ENCODE measurements at regions not wholly inside any gene's neighbourhood (a gene's known extent, or its start where the extent isn't known, plus 50 kb on each side); places are given as distances from the start of the nearest gene placed in this dataset.

DNA sequence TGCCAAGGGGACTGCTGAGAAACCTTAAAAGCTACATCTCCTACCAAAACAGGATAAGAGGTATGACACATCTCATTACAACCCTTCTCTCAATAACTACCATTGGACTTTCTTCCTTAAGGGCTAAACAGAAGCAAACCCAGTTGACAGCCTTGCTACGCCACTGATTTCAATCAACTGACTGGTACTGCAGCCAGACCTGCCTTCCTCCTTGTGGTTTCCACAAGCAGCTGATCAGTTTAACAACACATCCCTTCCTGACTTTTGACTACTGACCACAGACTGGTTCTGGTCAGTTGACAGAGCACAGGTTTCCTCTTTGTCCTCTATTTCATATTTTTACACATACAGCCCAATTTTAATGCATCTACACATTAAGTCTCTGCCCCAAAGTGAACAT, 108.8 kb downstream of the ADAMTS1 start:
- Histone ChIP-seq H3K36me3 (ENCODE audit: control insufficient read depth, insufficient read depth, low read length) (no peaks in the 10 kb centered on the region), H3K23ac (ENCODE audit: low read length) (no peak overlapping the region), H3K27me3 (ENCODE audit: insufficient read depth, low read length, poor library complexity) (no peaks in the 10 kb centered on the region), H2BK5ac (ENCODE audit: low read length) (peak overlapping the region; percentile 84), H3K4me1 (ENCODE audit: control insufficient read depth, low read depth, low read length) (peaks cover 27% of the 10 kb centered on the region), H3K4ac (ENCODE audit: low read depth, low read length) (peak overlapping the region; percentile 22), H2AK5ac (ENCODE audit: low read length) (peak overlapping the region; percentile 48), H3K79me2 (ENCODE audit: control insufficient read depth, insufficient read depth, low read length) (no peaks in the 10 kb centered on the region), H3K18ac (ENCODE audit: low read length) (peak overlapping the region; percentile 13), H3K4me2 (ENCODE audit: low read length) (no peak overlapping the region), H3K27ac (ENCODE audit: low read depth, low read length) (no peak overlapping the region), H4K8ac (ENCODE audit: low read depth, low read length) (no peak overlapping the region), H3K9ac (ENCODE audit: low read length) (no peak overlapping the region), H2BK120ac (ENCODE audit: low read depth, low read length) (no peak overlapping the region), H3K4me3 (ENCODE audit: low read length) (no peak overlapping the region), H3K79me1 (ENCODE audit: low read length) (no peaks in the 10 kb centered on the region), H2BK15ac (replicated peaks; ENCODE audit: low read depth) (no peak overlapping the region), H3K56ac (ENCODE audit: low read length) (peak overlapping the region; percentile 50), H4K5ac (ENCODE audit: low read length) (no peak overlapping the region)
- DNase-seq = no peak
- WGBS (ENCODE audit: extremely low coverage, insufficient coverage, low lambda C conversion rate) = no CpG with 5 or more reads among the region's 1 CpG

DNA sequence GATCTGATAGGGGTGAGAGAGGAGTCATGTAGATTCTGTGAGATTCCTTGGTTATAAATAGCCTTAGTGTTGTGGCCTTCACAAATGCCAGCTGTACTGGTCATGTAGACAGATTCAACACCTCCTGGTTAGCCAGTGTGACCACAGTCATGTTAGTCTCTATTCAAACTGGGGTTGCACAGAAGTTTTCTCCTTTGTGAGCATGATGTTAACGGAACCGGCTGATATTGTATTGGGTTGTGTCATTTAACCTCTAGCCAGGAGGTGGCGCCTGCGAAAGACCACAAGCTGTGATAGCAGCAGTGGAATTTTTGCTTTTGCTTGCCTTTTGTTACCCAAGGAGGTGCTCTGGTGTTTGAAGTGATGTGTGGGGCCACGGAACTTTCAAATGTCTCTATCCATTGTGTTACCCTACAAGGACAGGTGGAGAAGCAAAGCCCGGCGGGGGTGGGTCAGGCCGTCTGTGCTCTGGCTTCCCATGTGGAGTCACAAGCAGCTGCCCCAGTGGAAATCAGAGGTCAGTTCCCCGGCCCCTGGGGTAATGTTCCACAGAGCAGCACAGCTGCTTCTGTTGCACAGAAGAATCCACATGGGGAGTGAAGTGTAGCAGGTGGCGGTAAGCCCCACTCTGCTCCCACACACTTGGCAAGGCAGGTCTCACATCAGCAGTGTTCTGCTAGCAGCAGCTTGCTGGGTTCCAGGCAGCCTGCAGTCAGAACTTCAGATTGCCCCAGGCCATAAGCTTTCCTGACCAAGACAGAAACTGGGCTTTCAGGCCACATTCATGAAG, 112.6 kb downstream of the ADAMTS1 start:
- H3K4me3 ChIP-seq (ENCODE audit: low read length) = no peak overlapping the region
- no peak overlapping the region for H2BK15ac ChIP-seq (replicated peaks; ENCODE audit: low read depth)
- H2AK5ac ChIP-seq (ENCODE audit: low read length) = peak overlapping the region; percentile 81
- H3K23ac ChIP-seq (ENCODE audit: low read length) = peak overlapping the region; percentile 83
- peak overlapping the region; percentile 98 for H3K4ac ChIP-seq (ENCODE audit: low read depth, low read length)
- peak overlapping the region; percentile 84 for H3K18ac ChIP-seq (ENCODE audit: low read length)
- H3K4me2 ChIP-seq (ENCODE audit: low read length) = no peak overlapping the region
- H3K79me1 ChIP-seq (ENCODE audit: low read length) = no peaks in the 10 kb centered on the region
- no peak overlapping the region for H4K8ac ChIP-seq (ENCODE audit: low read depth, low read length)
- peak overlapping the region; percentile 90 for H3K27ac ChIP-seq (ENCODE audit: low read depth, low read length)
- no peaks in the 10 kb centered on the region for H3K36me3 ChIP-seq (ENCODE audit: control insufficient read depth, insufficient read depth, low read length)
- H2BK5ac ChIP-seq (ENCODE audit: low read length) = peak overlapping the region; percentile 90
- peak overlapping the region; percentile 86 for H3K56ac ChIP-seq (ENCODE audit: low read length)
- peak overlapping the region; percentile 94 for H2BK120ac ChIP-seq (ENCODE audit: low read depth, low read length)
- H3K9ac ChIP-seq (ENCODE audit: low read length) = peak overlapping the region; percentile 10
- peak; percentile 89 for DNase-seq
- H3K27me3 ChIP-seq (ENCODE audit: insufficient read depth, low read length, poor library complexity) = no peaks in the 10 kb centered on the region
- H3K79me2 ChIP-seq (ENCODE audit: control insufficient read depth, insufficient read depth, low read length) = no peaks in the 10 kb centered on the region
- peak overlapping the region; percentile 30 for H4K5ac ChIP-seq (ENCODE audit: low read length)
- WGBS (ENCODE audit: extremely low coverage, insufficient coverage, low lambda C conversion rate) = no CpG with 5 or more reads among the region's 10 CpGs
- H3K4me1 ChIP-seq (ENCODE audit: control insufficient read depth, low read depth, low read length) = peaks cover 27% of the 10 kb centered on the region

DNA sequence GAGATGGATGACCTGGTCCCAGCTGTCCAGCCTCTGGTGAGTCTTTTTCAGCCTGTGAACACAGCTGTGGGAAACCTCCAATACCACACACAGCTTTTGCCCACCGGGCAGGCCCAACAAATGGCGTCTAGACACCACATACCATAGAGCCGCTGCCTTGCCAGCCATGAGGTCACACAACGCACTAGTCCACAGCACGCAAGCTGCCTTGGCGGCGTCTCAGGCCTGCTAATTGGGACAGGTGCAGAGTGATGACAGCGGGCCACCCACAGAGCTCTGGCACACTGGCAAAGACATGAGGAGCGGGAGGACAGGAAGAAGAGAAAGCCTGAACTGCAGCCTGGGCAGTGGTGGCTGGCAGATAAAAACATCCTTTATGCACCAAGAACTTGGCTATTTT, 125.5 kb downstream of the ADAMTS1 start:
- no CpG with 5 or more reads among the region's 9 CpGs for WGBS (ENCODE audit: extremely low coverage, insufficient coverage, low lambda C conversion rate)
- Histone ChIP-seq H4K5ac (ENCODE audit: low read length) (no peak overlapping the region), H4K8ac (ENCODE audit: low read depth, low read length) (no peak overlapping the region), H2BK120ac (ENCODE audit: low read depth, low read length) (no peak overlapping the region), H3K4me3 (ENCODE audit: low read length) (no peak overlapping the region), H2AK5ac (ENCODE audit: low read length) (no peak overlapping the region), H2BK5ac (ENCODE audit: low read length) (no peak overlapping the region), H3K23ac (ENCODE audit: low read length) (no peak overlapping the region), H3K27me3 (ENCODE audit: insufficient read depth, low read length, poor library complexity) (no peaks in the 10 kb centered on the region), H3K27ac (ENCODE audit: low read depth, low read length) (no peak overlapping the region), H2BK15ac (replicated peaks; ENCODE audit: low read depth) (no peak overlapping the region), H3K18ac (ENCODE audit: low read length) (no peak overlapping the region), H3K79me2 (ENCODE audit: control insufficient read depth, insufficient read depth, low read length) (no peaks in the 10 kb centered on the region), H3K36me3 (ENCODE audit: control insufficient read depth, insufficient read depth, low read length) (no peaks in the 10 kb centered on the region), H3K4me2 (ENCODE audit: low read length) (no peak overlapping the region), H3K4me1 (ENCODE audit: control insufficient read depth, low read depth, low read length) (peaks cover 6% of the 10 kb centered on the region), H3K9ac (ENCODE audit: low read length) (no peak overlapping the region), H3K56ac (ENCODE audit: low read length) (no peak overlapping the region), H3K79me1 (ENCODE audit: low read length) (no peaks in the 10 kb centered on the region), H3K4ac (ENCODE audit: low read depth, low read length) (no peak overlapping the region)
- DNase-seq = no peak

DNA sequence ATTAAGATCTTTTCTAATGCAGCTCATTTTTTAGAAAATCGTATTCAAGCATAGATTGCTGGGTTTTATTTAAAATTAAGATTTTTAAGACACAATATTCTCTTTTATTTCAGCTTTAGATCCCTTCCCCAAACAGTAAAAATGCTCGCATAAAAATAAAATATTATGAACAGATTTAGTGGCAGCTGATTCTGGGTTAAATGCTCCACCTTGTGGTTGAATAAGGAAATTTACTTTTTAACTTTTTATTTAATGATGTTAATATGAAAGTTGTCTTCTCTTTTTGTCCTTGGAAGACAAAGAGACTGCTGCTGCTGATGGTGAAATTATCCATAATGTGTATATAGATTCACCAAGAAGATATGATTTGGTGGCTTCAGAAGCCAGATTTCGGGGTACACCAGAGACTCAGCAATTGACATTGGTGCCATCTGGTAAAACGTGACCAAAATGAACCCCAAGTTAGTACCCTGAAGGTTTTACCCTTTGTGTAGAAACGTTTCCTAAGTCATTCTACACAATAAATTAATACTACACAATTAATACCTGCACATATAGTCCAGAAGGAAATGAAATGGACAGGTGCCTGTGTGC, 128.0 kb downstream of the ADAMTS1 start:
- H3K4me3 ChIP-seq (ENCODE audit: low read length) = no peak overlapping the region
- no peaks in the 10 kb centered on the region for H3K27me3 ChIP-seq (ENCODE audit: insufficient read depth, low read length, poor library complexity)
- H2BK120ac ChIP-seq (ENCODE audit: low read depth, low read length) = no peak overlapping the region
- no peak overlapping the region for H3K4ac ChIP-seq (ENCODE audit: low read depth, low read length)
- no peak overlapping the region for H3K56ac ChIP-seq (ENCODE audit: low read length)
- H3K18ac ChIP-seq (ENCODE audit: low read length) = no peak overlapping the region
- DNase-seq = no peak
- H2BK5ac ChIP-seq (ENCODE audit: low read length) = no peak overlapping the region
- H2AK5ac ChIP-seq (ENCODE audit: low read length) = no peak overlapping the region
- no peak overlapping the region for H3K4me2 ChIP-seq (ENCODE audit: low read length)
- no peak overlapping the region for H3K9ac ChIP-seq (ENCODE audit: low read length)
- H3K23ac ChIP-seq (ENCODE audit: low read length) = no peak overlapping the region
- no peak overlapping the region for H2BK15ac ChIP-seq (replicated peaks; ENCODE audit: low read depth)
- no peaks in the 10 kb centered on the region for H3K79me2 ChIP-seq (ENCODE audit: control insufficient read depth, insufficient read depth, low read length)
- H3K27ac ChIP-seq (ENCODE audit: low read depth, low read length) = no peak overlapping the region
- WGBS (ENCODE audit: extremely low coverage, insufficient coverage, low lambda C conversion rate) = no CpG with 5 or more reads among the region's 5 CpGs
- no peak overlapping the region for H4K5ac ChIP-seq (ENCODE audit: low read length)
- H3K79me1 ChIP-seq (ENCODE audit: low read length) = no peaks in the 10 kb centered on the region
- H3K4me1 ChIP-seq (ENCODE audit: control insufficient read depth, low read depth, low read length) = peaks cover 6% of the 10 kb centered on the region
- no peaks in the 10 kb centered on the region for H3K36me3 ChIP-seq (ENCODE audit: control insufficient read depth, insufficient read depth, low read length)
- H4K8ac ChIP-seq (ENCODE audit: low read depth, low read length) = no peak overlapping the region

DNA sequence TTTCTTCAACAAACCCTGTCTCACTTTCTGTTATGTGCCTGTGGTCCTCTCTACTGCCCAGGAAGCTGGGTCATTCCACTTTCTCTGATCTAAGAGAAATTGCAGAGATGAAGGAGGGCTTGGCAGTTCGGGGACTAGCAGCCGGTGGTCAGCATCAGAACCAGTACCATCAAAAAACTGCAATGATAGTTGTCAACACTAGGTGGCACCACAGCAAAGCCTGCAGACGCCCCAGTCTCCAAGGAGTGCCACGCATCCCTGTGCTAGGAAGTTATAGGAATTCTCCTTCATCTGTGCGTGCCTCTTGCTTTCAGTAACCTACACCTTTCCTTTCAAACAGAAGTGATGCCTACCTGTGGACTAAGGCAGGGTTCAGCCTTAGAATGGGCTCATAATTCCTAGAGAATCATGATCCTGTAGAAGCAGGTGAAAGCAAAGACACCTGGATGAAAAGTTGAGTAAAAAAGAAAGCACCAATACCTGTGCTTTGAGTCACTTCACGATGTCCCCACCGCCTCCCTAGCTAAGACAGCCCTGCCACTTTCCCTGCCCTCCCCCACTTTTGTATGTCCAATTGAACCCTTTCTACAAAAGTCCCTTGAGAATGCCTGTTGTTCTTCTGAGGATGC, 129.2 kb downstream of the ADAMTS1 start:
- no peak overlapping the region for H2BK120ac ChIP-seq (ENCODE audit: low read depth, low read length)
- H3K27me3 ChIP-seq (ENCODE audit: insufficient read depth, low read length, poor library complexity) = no peaks in the 10 kb centered on the region
- no CpG with 5 or more reads among the region's 7 CpGs for WGBS (ENCODE audit: extremely low coverage, insufficient coverage, low lambda C conversion rate)
- no peak overlapping the region for H4K8ac ChIP-seq (ENCODE audit: low read depth, low read length)
- no peak overlapping the region for H4K5ac ChIP-seq (ENCODE audit: low read length)
- DNase-seq = peak; percentile 82
- no peak overlapping the region for H3K27ac ChIP-seq (ENCODE audit: low read depth, low read length)
- no peak overlapping the region for H2AK5ac ChIP-seq (ENCODE audit: low read length)
- H3K36me3 ChIP-seq (ENCODE audit: control insufficient read depth, insufficient read depth, low read length) = no peaks in the 10 kb centered on the region
- peak overlapping the region; percentile 76 for H3K4ac ChIP-seq (ENCODE audit: low read depth, low read length)
- H3K18ac ChIP-seq (ENCODE audit: low read length) = peak overlapping the region; percentile 20
- no peak overlapping the region for H3K9ac ChIP-seq (ENCODE audit: low read length)
- no peak overlapping the region for H3K23ac ChIP-seq (ENCODE audit: low read length)
- H3K4me2 ChIP-seq (ENCODE audit: low read length) = no peak overlapping the region
- H2BK5ac ChIP-seq (ENCODE audit: low read length) = no peak overlapping the region
- H2BK15ac ChIP-seq (replicated peaks; ENCODE audit: low read depth) = peak overlapping the region; percentile 41
- no peaks in the 10 kb centered on the region for H3K79me1 ChIP-seq (ENCODE audit: low read length)
- H3K4me1 ChIP-seq (ENCODE audit: control insufficient read depth, low read depth, low read length) = peaks cover 6% of the 10 kb centered on the region
- peak overlapping the region; percentile 65 for H3K56ac ChIP-seq (ENCODE audit: low read length)
- no peaks in the 10 kb centered on the region for H3K79me2 ChIP-seq (ENCODE audit: control insufficient read depth, insufficient read depth, low read length)
- H3K4me3 ChIP-seq (ENCODE audit: low read length) = no peak overlapping the region

Measured in mesendoderm (in vitro differentiated cells).